ENCODE measurements at regions not wholly inside any gene's neighbourhood (a gene's known extent, or its start where the extent isn't known, plus 50 kb on each side); places are given as distances from the start of the nearest gene placed in this dataset.

GRCh38 chr18:49730951-49731391 lies 82.4 kb downstream of the ACAA2 start:
- TF ChIP-seq POLR2AphosphoS5 (IDR thresholded peaks at IDR 0.05) (no peak), POLR2A (IDR thresholded peaks at IDR 0.05) (no peak)

Data from spleen (tissue), 3 donors.